H4 (cell line): ENCODE measurements at regions not wholly inside any gene's neighbourhood (a gene's known extent, or its start where the extent isn't known, plus 50 kb on each side); places are given as distances from the start of the nearest gene placed in this dataset.
"Not testable (repeated sequence)": the region's sequence is repeated elsewhere in the genome, so short reads cannot be mapped to it uniquely, and the experiment has no call there.

ENCODE experiments used
- DNase-seq: peaks from one replicate; pipeline ENCODE4 v3.0.0-alpha.2; 2015; ENCODE audit warnings: low spot score

DNA sequence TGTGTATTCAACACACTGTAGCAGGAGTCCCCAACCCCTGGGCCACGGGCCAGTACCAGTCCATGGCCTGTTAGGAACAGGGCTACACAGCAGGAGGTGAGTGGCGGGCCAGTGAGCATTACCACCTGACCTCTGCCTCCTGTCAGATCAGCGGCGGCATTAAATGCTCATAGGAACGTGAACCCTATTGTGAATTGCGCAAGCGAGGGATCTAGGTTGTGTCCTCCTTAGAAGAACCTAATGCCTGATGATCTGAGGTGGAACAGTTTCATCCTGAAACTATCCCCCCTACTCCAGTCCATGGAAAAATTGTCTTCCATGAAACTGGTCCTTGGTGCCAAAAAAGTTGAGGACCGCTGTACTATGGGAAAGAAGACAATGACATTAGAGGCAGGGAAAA, 386.9 kb downstream of the PREX1 start:
- DNase-seq: no peak

DNA sequence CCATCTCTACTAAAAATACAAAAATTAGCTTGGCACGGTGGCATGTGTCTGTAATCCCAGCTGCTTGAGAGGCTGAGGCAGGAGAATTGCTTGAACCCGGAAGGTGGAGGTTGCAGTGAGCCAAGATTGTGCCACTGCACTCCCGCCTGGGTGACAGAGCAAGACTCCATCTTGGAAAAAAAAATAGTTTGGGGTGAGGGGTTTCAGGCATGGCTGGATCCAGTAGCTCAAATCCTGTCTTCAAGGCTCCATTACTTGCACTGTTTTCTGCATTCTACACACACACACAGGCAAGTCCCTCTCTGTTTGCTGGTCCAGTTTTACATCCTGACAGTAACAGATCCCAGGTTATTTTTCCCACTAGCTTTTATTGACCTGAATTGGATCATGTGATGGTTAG, 387.5 kb downstream of the PREX1 start:
- not testable (repeated sequence) for DNase-seq

DNA sequence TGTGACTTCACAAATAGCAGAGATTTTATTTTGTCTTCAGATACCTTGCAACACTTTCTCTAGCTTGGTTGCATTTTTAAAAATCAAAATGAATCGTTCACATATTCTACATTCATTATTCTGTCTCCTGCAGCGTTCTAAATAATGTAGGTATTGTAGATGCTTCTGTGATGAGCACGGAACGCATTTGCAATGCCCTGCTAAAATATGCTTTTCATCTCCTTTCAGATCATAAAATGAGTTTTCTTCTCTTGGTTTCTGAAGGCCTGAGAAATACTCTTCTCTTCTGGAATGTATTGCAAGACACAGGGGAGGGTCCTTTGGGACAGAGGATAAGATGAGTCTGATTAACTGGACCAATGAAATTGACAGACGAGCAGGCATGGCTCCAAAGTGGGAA, 390.7 kb downstream of the PREX1 start:
- DNase-seq: no peak

DNA sequence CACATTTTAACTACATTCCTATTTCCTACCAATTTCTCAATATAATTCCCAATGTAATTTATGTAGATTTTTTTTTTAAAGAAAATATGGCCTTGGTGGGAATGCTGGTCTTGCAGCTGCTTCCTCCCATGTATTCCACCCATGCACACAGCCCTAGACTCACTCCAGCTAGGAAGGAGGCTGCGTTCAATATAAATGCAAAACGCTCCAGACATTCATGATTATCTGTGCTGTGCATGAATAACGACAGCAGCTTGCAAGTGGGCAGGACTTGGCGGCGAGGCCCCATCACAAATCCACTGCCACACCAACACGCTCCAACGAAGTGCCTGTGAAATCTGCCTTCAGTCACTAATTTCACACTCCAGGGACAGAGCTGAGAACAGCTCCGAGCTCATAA, 391.2 kb downstream of the PREX1 start:
- DNase-seq: not testable (repeated sequence)

DNA sequence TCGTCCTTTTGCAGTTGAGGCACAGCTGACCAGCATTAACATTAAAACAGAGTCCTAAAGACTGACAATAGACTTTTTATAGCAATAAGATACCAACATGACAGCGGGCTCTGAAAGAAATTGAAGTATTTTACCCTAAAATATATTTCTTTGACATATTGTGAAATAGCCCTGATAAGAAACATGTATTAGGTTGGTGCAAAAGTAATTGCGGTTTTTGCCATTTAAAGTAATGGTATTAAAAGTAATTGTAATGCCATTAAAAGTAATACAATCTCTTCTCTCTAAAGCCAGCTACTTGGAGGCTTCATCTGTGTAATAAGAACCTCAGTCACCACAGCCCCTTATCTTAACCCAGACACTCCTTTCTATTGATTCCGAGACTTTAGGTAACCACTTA, 394.6 kb downstream of the PREX1 start:
- DNase-seq: no peak

DNA sequence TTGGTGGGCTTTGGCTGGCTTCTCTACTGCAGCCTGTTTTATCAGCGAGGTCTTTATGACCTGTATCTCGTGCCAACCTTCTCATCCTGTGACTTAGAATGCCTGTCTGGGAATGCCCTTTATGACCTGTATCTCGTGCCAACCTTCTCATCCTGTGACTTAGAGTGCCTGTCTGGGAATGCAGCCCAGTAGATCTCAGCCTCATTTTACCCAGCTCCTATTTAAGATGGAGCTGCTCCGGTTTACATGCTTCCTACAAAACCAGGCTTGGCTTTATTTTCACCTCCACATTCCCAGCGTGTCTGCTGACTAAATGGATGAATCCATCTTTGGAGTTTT, 395.3 kb downstream of the PREX1 start:
- no peak for DNase-seq

DNA sequence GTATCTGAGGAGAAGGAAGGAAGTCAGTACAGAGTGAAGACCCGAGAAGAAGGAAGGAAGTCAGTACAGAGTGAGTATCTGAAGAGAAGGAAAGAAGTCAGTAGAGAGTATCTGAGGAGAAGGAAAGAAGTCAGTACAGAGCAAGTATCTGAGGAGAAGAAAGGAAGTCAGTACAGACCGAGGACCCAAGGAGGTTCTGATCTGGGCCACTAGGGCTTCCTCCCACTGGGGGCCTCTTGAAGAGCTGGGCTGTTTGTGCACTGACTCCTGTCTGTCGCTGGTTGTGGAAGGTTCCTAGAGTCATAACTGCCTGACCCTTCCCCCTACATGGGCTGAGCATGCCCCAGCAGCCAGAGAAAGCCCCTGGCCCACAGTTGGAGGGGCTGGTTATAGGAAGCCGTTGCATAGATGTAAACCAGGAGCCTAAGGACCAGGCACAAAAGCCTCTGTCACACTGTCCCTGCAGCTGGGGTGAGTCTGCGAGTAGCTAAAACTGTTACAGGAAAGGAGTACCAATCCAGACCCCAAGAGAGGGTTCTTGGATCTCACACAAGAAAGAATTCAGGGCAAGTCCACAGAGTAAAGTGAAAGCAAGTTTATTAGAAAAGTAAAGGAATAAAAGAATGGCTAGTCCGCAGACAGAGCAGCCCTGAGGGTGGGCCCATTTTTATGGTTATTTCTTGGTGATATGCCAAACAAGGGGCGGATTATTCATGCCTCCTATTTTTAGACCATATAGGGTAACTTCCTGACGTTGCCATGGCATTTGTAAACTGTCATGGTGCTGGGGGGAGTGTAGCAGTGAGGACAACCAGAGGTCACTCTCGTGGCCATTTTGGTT, 395.9 kb downstream of the PREX1 start:
- no peak for DNase-seq

DNA sequence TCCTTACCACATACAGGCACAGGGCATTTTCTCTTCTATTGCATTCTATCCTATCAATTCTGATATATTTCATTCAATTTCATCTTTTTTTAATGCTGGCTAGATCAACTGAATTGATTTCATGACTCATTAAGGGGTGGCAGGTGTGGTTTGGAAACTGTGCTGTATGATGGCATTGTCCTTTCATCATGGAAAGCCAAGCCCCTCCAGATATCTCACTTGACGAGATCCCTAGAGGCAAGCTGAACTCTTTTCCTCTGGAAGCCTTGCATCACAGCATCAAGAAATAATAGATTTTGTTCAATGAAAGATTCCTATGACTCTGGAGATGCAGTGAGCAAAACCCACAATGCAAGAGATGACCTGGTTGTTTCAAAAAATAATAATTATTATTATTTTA, 401.2 kb downstream of the PREX1 start:
- DNase-seq: no peak

DNA sequence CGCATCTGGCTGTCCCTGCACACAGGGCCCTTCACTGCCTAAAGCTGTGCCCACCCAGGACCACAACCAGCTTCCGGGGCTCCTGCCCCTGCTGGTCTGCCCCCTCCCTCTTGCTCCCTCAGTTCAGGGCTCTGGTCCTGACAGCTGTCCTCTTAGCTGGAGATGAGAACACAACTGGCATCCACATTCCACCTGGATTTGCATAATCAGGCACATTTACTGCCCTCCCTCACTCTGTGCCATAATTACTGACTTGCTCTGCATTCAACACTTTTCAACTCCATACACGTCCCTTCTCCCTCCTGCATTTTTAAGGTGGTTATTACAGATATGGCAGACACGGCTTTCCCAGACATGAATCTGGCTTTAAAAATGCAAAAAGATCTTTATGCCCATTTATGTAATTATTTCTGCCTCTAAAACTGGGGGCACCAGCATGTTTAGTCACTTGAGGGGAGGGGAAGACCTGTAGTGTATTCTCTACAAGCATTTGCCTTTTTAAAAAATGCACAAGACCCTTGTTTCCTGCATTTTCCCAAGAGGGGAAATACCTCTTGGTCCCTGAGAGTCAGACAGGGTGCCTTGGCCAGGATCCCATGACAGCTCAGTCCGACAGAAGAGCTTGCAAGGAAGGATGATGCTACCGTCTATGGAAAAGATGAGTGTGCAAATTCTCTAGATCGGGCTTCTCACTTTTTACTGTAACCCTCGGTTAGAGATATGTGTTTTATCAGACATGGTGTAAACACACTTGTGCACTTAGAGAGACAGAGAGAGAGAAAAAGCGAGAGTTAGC, 401.8 kb downstream of the PREX1 start:
- no peak for DNase-seq

DNA sequence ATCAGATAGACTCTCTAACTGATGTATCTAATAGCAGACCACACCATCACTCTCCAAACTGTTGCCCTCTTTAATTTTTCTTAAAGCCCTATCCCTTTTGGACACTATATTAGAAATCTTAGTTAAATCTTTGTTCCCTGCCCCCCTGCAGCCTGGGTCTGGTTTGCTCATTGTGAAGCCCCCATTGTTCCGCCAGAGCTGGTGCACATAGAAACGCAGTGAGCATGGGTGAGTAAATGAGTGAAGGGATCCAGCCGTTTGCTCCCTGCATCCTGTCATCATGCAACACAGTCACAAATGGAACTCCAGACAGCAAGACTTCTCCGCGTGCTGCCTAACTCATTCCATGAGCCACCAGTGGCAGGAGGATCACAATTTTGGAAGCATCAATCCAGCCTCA, 402.5 kb downstream of the PREX1 start:
- no peak for DNase-seq

DNA sequence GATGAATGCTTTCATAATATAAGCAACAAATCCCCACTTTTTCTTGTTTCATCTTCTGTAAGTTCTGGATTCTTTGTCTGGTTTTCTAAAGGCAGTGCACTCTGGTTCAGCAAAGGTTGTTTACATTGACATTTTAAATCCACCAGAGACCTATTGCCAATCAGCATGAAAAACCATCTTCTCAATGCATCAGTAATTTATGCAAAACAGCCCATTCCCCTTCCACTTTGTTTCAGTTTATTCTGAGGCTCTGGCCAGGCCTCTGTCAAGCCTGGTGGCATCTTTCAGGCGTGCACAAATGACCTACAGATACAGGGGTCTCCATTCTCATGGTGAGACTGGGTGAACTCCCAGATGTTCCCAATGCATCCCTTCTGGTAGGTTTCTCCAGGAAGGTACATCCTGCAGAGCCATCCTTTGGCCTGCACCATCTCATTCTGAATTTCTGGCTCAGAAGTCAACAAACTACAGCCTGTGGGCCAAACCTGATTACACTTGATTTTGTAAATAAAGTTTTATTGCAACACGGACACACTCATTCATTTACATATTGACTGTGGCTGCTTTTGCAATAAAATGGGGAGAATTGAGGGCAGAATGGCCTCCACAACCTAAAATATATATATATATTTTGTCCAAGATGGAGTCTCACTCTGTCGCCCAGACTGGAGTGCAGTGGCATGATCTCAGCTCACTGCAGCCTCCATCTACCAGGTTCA, 405.4 kb downstream of the PREX1 start:
- no peak for DNase-seq

DNA sequence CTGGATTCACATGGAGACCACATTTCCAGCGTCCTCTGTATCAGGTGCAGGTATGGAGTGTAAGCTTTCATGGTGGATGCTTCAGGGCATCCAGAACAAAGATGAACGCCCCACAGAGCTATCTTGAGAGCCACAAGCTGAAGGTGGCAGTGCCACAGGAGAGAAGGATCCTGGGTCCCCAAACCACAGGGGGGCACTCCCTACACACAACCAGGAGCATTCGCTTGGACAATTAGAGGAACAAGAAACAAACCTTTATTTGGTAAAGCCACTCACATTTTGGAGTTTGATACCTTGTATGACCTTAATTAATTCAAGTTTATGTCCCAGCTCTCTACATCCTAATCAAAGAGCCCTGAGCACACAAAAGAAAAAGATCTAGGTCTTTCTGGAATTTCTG, 406.3 kb downstream of the PREX1 start:
- no peak for DNase-seq

DNA sequence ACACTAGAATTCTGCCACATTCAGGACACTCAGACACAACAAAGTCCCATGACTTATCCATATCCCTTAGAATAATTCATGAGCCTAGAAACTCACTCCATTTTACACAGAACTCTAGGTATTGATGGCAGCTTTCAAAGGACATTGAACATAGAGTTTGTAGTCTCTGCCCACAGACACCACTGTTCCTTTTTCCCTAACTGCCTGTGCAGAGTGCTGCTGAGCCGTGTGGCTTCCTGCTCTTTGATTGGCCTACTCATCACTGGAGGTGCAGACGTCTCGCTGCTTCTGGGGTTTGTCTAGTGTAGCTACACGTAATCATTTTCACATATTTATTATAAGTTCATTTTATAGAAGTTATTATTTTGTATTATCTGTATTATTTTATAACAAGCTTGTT, 407.6 kb downstream of the PREX1 start:
- DNase-seq: no peak

DNA sequence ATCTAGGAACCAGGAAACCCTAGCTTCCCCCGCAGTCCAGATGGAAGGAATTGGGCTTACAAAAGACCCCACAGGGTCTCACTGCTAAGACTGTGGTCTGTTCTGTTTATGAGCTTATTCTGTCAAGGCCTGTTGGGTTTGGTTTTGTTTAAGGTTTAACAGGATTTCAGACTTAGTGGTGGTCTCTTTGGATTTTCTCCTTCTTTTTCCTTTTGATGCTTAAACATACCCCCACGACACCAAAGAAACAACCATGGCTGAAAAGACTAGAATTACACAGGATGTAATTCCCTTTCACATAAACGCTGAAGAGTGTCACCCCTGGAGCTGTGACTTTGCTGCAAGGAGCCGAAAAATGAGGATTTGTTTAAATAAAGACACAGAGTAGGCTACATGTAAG, 408.6 kb downstream of the PREX1 start:
- DNase-seq: no peak

DNA sequence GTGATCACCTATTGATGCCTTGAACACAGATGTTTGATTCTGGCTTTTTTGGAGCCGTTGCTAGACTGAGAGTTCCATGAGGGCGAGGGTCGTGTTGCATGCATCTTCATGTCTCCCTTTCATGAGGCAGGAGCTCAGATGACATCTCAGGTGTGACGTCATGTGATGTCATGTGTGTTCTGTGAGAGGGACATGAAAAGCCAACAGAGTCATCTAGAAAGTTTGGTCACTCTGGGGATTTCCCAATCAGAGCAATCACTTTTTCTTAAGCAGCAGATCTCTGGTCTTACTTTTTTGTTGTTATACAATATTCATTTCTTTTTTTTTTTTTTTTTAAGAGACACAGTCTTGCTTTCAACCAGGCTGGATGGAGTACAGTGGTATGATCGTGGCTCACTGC, 411.8 kb downstream of the PREX1 start:
- DNase-seq: no peak

DNA sequence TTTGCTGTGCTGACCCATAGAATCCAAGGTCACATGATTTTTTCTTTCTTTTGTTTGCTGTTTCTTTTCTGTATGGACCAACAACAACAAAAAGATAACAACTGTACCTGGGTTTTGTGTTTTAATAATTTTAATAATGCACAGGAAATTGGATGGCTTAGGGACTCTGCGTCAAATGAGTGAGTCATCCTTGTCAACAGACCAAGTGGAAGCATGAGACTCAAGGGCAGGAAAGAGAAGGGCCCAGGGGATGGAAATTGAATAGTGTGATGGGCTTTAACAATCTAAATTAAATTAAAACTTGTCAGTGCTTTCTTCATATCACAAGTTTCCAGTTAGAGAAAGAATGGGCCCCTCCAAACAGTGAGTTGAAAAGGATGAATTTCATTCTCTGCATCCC, 413.0 kb downstream of the PREX1 start:
- DNase-seq: no peak

DNA sequence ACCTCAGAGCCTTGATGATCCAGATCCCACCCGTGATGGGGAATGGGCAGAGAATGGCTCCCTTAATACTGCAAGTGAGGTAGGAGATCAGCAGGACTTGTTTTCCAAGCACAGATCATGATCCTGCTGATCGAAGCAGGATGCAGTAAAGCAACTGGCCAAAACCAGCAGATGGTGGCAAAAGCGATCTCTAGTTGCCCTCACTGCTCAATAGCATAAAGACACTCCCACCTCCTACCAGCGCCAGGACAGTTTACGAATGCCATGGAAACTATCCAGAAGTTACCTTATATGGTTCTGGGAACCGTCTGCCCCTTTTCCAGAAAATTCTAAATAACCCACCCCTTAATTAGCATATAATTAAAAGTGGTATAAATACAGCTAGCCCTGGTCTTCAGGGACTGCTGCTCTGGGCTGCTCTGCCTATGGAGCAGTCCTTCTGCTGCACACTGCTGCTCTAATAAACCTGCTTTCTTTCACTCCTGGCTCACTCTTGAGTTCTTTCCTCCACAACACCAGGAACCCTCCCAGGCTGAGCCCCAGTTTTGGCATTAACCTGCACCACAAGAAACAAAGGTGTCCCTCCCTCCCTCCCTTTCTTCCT, 415.8 kb downstream of the PREX1 start:
- DNase-seq: no peak

DNA sequence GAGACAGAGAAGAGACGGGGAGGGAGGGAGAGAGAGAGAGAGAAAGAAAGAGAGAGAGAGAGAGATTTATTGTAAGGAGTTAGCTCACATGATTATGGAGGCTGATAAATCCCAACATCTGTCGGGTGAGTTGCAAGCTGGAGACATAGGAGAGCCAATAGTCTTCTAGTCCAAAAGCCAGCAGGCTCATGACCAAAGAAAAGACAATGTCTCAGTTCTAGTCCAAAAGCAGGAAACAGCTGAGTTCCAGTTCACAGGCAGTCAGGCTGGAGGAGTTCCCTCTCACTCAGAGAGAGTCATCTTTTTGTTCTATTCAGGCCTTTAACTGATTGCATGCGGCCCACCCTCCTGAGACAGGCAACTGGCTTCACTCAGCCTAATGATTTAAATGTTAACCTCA, 416.6 kb downstream of the PREX1 start:
- DNase-seq: no peak

DNA sequence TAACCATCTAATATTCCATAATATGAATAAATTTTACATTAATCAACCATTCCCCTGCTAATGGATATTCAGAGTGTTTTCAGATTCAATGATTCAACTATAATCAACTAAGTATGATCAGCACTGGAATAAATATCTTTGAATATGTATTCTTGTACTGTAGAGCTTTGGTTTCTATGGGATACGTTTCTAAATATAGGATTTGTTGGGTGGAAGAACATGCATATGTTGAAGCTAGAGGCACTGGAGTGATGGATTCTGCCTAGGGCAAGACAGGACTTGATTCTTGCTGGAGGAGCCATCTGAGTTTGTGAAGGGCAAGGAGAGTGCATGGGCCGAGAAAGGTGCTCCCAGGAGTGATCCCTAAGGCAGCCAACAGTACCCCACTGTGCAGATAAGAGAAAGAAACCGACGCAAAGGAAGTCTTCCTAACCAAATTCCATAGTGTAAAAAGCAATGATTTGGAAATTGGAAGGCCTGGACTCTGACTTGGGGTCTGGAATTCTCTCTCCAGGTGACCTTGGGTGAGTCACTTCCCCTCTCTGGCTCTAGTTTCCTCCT, 418.7 kb downstream of the PREX1 start:
- DNase-seq: no peak

DNA sequence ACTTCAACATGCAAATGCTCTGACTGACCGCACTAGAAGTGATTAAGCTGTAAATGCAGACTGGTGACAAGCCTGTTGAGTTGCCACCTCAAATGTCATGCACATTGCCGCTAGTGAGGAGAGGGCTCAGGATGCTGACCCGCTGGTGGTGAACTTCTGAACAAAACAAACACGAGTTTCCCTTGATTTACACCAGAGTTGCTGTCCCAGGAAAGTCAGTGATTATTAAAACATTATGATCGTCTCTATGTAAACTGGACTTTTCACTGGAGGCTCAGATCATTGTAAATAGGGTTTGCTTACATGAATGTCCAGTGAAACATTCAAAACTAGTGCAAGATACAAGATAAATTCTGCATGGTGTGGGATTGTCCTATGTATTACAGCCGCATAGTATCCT, 420.1 kb downstream of the PREX1 start:
- no peak for DNase-seq

DNA sequence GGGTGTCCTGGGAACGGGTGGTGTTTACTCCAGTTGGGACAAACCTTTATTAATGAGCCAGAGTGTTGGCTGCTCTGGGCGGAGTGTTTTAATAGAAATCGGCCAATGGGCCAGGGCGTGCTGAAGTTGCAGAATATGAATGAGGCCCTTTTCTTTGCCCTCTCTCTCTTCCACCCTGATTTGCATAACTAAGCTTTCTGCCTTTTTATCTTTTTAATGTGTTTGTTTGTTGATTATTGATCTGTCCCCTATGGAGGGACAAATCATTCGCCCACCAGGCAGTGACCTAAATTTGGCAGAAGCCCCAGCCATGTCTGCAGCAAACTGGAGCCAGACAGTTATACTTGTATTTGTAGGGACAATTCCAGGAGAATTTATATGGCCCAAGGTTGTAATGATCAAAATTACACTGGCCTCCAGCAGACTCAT, 420.9 kb downstream of the PREX1 start:
- no peak for DNase-seq

DNA sequence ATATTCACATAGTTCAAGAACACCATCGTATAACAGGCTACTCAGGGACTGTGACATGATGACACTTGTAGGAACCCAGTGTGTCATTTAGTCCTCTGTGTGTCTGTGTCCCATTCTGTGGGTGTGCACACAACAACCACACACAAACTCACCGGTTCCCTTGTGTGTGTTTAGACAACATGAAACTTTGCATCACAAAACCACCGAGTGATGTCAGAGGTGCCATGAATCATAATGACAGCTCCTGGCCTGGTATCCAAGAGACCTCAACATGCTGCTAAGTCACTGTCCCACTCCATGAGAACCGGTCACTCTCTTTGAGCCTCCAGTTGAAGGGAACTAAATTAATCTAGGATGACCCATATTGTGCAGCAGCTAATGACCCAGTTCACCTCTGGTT, 421.3 kb downstream of the PREX1 start:
- no peak for DNase-seq
